ENCODE measurements at regions not wholly inside any gene's neighbourhood (a gene's known extent, or its start where the extent isn't known, plus 50 kb on each side); places are given as distances from the start of the nearest gene placed in this dataset.

DNA sequence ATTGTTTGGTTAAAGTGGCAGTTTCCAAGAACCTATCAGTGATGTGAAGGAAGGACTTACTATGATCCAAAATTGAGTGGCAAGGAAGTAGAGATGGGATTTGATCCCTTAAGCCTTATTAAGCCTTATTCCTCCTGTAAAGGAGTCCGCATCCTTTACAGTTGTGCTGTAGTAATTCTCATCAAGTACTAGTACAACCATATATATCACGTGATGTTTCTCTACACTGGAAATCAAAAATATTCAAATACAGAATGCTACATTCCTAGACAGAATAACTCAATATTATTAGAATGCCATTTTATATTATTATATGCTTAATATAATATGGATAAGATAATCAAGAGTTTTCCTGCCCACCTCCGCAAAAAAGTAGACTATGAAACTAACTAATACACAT, 312.4 kb upstream of the SPHKAP start:
- Mint-ChIP-seq H3K4me3 (no peak overlapping the region), H3K36me3 (no peaks in the 10 kb centered on the region), H3K27ac (no peak overlapping the region), H3K9me3 (peaks cover 0 to 10% (median 3%) of the 10 kb centered on the region in 7 donors), H3K27me3 (ENCODE audit: low read depth in 3 of 3) (no peaks in the 10 kb centered on the region), H3K4me1 (no peaks in the 10 kb centered on the region)
- Histone ChIP-seq H3K36me3 (replicated peaks in 1 of 2; ENCODE audit: control insufficient read depth in 1 of 2, insufficient read depth in 2 of 2, low read length in 2 of 2) (no peaks in the 10 kb centered on the region), H3K9me3 (replicated peaks in 1 of 2; ENCODE audit: control insufficient read depth in 1 of 2, insufficient read depth in 1 of 2, low read length in 2 of 2) (no peaks in the 10 kb centered on the region), H3K4me1 (ENCODE audit: control insufficient read depth in 1 of 2, insufficient read depth in 2 of 2, low read length in 2 of 2) (no peaks in the 10 kb centered on the region), H3K4me2 (replicated peaks; ENCODE audit: extremely low read depth, low read length, poor library complexity, severe bottlenecking) (no peak overlapping the region), H3K79me2 (ENCODE audit: insufficient read depth, low read length) (no peaks in the 10 kb centered on the region), H3K9ac (ENCODE audit: insufficient read depth, low read length, poor library complexity, severe bottlenecking) (no peak overlapping the region), H2AFZ (ENCODE audit: insufficient read depth, low read depth, low read length, poor library complexity, severe bottlenecking) (no peak overlapping the region), H3K27me3 (ENCODE audit: control insufficient read depth in 2 of 2, insufficient read depth in 2 of 2, low read length in 2 of 2) (no peaks in the 10 kb centered on the region), H3K27ac (ENCODE audit: low read depth in 1 of 2, low read length in 2 of 2) (no peak overlapping the region), H4K20me1 (ENCODE audit: insufficient read depth, low read length) (no peaks in the 10 kb centered on the region), H3K4me3 (replicated peaks in 1 of 3; ENCODE audit: low read depth in 2 of 3, low read length in 3 of 3) (no peak overlapping the region)
- DNase-seq: no peak
- intact Hi-C loops (cut with micrococcal nuclease): no loop called here
- TF ChIP-seq, protein P1, sequence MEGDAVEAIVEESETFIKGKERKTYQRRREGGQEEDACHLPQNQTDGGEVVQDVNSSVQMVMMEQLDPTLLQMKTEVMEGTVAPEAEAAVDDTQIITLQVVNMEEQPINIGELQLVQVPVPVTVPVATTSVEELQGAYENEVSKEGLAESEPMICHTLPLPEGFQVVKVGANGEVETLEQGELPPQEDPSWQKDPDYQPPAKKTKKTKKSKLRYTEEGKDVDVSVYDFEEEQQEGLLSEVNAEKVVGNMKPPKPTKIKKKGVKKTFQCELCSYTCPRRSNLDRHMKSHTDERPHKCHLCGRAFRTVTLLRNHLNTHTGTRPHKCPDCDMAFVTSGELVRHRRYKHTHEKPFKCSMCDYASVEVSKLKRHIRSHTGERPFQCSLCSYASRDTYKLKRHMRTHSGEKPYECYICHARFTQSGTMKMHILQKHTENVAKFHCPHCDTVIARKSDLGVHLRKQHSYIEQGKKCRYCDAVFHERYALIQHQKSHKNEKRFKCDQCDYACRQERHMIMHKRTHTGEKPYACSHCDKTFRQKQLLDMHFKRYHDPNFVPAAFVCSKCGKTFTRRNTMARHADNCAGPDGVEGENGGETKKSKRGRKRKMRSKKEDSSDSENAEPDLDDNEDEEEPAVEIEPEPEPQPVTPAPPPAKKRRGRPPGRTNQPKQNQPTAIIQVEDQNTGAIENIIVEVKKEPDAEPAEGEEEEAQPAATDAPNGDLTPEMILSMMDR (IDR thresholded peaks at IDR 0.05): no peak
- no CpG with 5 or more reads among the region's 3 CpGs for WGBS (ENCODE audit: insufficient coverage)

- H3K9me3 Mint-ChIP-seq: peaks cover 0 to 8% (median 6%) of the 10 kb centered on the region in 7 donors
- TF ChIP-seq, protein P1 (IDR thresholded peaks at IDR 0.05): no peak
- no peaks in the 10 kb centered on the region for H3K36me3 Mint-ChIP-seq
Measured at GRCh38 chr2:228479014-228479413, 297.5 kb upstream of the SPHKAP start.

More at GRCh38 chr2:228479014-228479413, 297.5 kb upstream of the SPHKAP start:
- Histone ChIP-seq H3K9me3 (replicated peaks in 1 of 2; ENCODE audit: control insufficient read depth in 1 of 2, insufficient read depth in 1 of 2, low read length in 2 of 2) (peaks cover 5 to 8% of the 10 kb centered on the region in 2 donors), H3K27me3 (ENCODE audit: control insufficient read depth in 2 of 2, insufficient read depth in 2 of 2, low read length in 2 of 2) (no peaks in the 10 kb centered on the region), H3K4me1 (ENCODE audit: control insufficient read depth in 1 of 2, insufficient read depth in 2 of 2, low read length in 2 of 2) (no peaks in the 10 kb centered on the region), H3K79me2 (ENCODE audit: insufficient read depth, low read length) (no peaks in the 10 kb centered on the region), H4K20me1 (ENCODE audit: insufficient read depth, low read length) (no peaks in the 10 kb centered on the region), H3K36me3 (replicated peaks in 1 of 2; ENCODE audit: control insufficient read depth in 1 of 2, insufficient read depth in 2 of 2, low read length in 2 of 2) (no peaks in the 10 kb centered on the region), H3K27ac (ENCODE audit: low read depth in 1 of 2, low read length in 2 of 2) (no peak overlapping the region), H3K4me3 (replicated peaks in 1 of 3; ENCODE audit: low read depth in 2 of 3, low read length in 3 of 3) (no peak overlapping the region), H3K4me2 (replicated peaks; ENCODE audit: extremely low read depth, low read length, poor library complexity, severe bottlenecking) (no peak overlapping the region), H2AFZ (ENCODE audit: insufficient read depth, low read depth, low read length, poor library complexity, severe bottlenecking) (no peak overlapping the region), H3K9ac (ENCODE audit: insufficient read depth, low read length, poor library complexity, severe bottlenecking) (no peak overlapping the region)
- intact Hi-C loops (cut with micrococcal nuclease): no loop called here
- DNase-seq: no peak
- Mint-ChIP-seq H3K27me3 (ENCODE audit: low read depth in 3 of 3) (no peaks in the 10 kb centered on the region), H3K27ac (no peak overlapping the region), H3K4me1 (no peaks in the 10 kb centered on the region), H3K4me3 (no peak overlapping the region)

Measured in CD14-positive monocyte (primary cell).